ENCODE measurements at regions not wholly inside any gene's neighbourhood (a gene's known extent, or its start where the extent isn't known, plus 50 kb on each side); places are given as distances from the start of the nearest gene placed in this dataset.

- DNase-seq: peak; percentile 43
Measured at GRCh38 chr14:29310210-29310609, 543.6 kb downstream of the FOXG1 start.

- no peak for DNase-seq
Measured at GRCh38 chr14:29310757-29311156, 544.2 kb downstream of the FOXG1 start.

GRCh38 chr14:29311983-29312382, 545.4 kb downstream of the FOXG1 start:
- no peak for DNase-seq

GRCh38 chr14:29316936-29317335, 550.3 kb downstream of the FOXG1 start:
- DNase-seq: no peak

GRCh38 chr14:29317423-29317822, 550.8 kb downstream of the FOXG1 start:
- no peak for DNase-seq

- DNase-seq: no peak
Measured at GRCh38 chr14:29320286-29320685, 553.7 kb downstream of the FOXG1 start.

GRCh38 chr14:29321646-29322045, 555.1 kb downstream of the FOXG1 start:
- no peak for DNase-seq

- no peak for DNase-seq
Measured at GRCh38 chr14:29339494-29340172, 573.0 kb downstream of the FOXG1 start.

- DNase-seq: no peak
Measured at GRCh38 chr14:29348504-29348903, 579.1 kb downstream of the PRKD1 start.

- DNase-seq: no peak
Measured at GRCh38 chr14:29350496-29350895, 577.2 kb downstream of the PRKD1 start.

- peak; percentile 63 for DNase-seq
Measured at GRCh38 chr14:29351996-29352705, 575.5 kb downstream of the PRKD1 start.

- no peak for DNase-seq
Measured at GRCh38 chr14:29352706-29353080, 575.0 kb downstream of the PRKD1 start.

GRCh38 chr14:29353513-29353912, 574.1 kb downstream of the PRKD1 start:
- no peak for DNase-seq

- no peak for DNase-seq
Measured at GRCh38 chr14:29354486-29354885, 573.2 kb downstream of the PRKD1 start.

GRCh38 chr14:29355331-29355730, 572.3 kb downstream of the PRKD1 start:
- DNase-seq: no peak

- no peak for DNase-seq
Measured at GRCh38 chr14:29355846-29356245, 571.8 kb downstream of the PRKD1 start.

- no peak for DNase-seq
Measured at GRCh38 chr14:29360656-29361055, 567.0 kb downstream of the PRKD1 start.

GRCh38 chr14:29370024-29370423, 557.6 kb downstream of the PRKD1 start:
- no peak for DNase-seq

GRCh38 chr14:29376237-29376636, 551.4 kb downstream of the PRKD1 start:
- DNase-seq: no peak

- no peak for DNase-seq
Measured at GRCh38 chr14:29380826-29381225, 546.8 kb downstream of the PRKD1 start.

- no peak for DNase-seq
Measured at GRCh38 chr14:29388571-29388970, 539.1 kb downstream of the PRKD1 start.

GRCh38 chr14:29390081-29390832, 537.4 kb downstream of the PRKD1 start:
- peak; percentile 34 for DNase-seq

- no peak for DNase-seq
Measured at GRCh38 chr14:29391231-29391630, 536.4 kb downstream of the PRKD1 start.

GRCh38 chr14:29391801-29392200, 535.8 kb downstream of the PRKD1 start:
- DNase-seq: no peak

All from NCI-H2171 (cell line).